H9 (cell line): ENCODE measurements at regions not wholly inside any gene's neighbourhood (a gene's known extent, or its start where the extent isn't known, plus 50 kb on each side); places are given as distances from the start of the nearest gene placed in this dataset.

Experiments
- DNase-seq: peaks from one replicate; pipeline ENCODE4 v3.0.0-alpha.2; 2017
- H2AFZ ChIP-seq: one replicate; pipeline ENCODE4 v1.6.1; 2013; ENCODE audit warnings: mild to moderate bottlenecking, low read length, control low read depth, moderate library complexity
- H2AK5ac ChIP-seq: 2 replicates; pipeline ENCODE4 v1.6.1; 2013; ENCODE audit warnings: low read length, control low read depth, mixed read lengths; ENCODE audit not compliant: insufficient read length
- H2BK120ac ChIP-seq: one replicate; pipeline ENCODE4 v1.6.1; 2013; ENCODE audit warnings: low read depth, mild to moderate bottlenecking, low read length, control low read depth, inconsistent platforms; ENCODE audit not compliant: poor library complexity, severe bottlenecking
- H2BK12ac ChIP-seq: 2 replicates; pipeline ENCODE4 v1.6.1; 2013; ENCODE audit warnings: low read length, control low read depth, mixed read lengths, low read depth; ENCODE audit not compliant: insufficient read length
- H2BK15ac ChIP-seq: 2 replicates; pipeline ENCODE4 v1.6.1; 2013; ENCODE audit warnings: low read depth, low read length, control low read depth
- H2BK20ac ChIP-seq: one replicate; pipeline ENCODE4 v1.6.1; 2013; ENCODE audit warnings: low read depth, mild to moderate bottlenecking, low read length, control low read depth, inconsistent platforms; ENCODE audit not compliant: poor library complexity, severe bottlenecking
- H2BK5ac ChIP-seq: 2 replicates; pipeline ENCODE4 v1.6.1; 2013; ENCODE audit warnings: low read length, control low read depth, mixed read lengths; ENCODE audit not compliant: insufficient read length
- H3K14ac ChIP-seq: 2 replicates; pipeline ENCODE4 v1.6.1; 2013; ENCODE audit warnings: low read length, control low read depth; ENCODE audit not compliant: insufficient read depth
- H3K18ac ChIP-seq: 2 replicates; pipeline ENCODE4 v1.6.1; 2013; ENCODE audit warnings: low read depth, mild to moderate bottlenecking, mixed read lengths, low read length, control low read depth; ENCODE audit not compliant: insufficient read length
- H3K23ac ChIP-seq: 2 replicates; pipeline ENCODE4 v1.6.1; 2013; ENCODE audit warnings: low read length, control low read depth, mixed read lengths, low read depth; ENCODE audit not compliant: insufficient read length
- H3K23me2 ChIP-seq: 2 replicates; pipeline ENCODE4 v1.6.1; 2013; ENCODE audit warnings: low read depth, mild to moderate bottlenecking, mixed read lengths, low read length, control low read depth; ENCODE audit not compliant: insufficient read length, poor library complexity, severe bottlenecking
- H3K27ac ChIP-seq: 2 replicates; pipeline ENCODE4 v1.5.1; 2013; ENCODE audit warnings: low read length, control low read depth, mixed read lengths, low read depth; ENCODE audit not compliant: insufficient read length
- H3K27me3 ChIP-seq: 2 replicates; pipeline ENCODE4 v1.6.1; 2013; ENCODE audit warnings: low read length, control low read depth, inconsistent platforms; ENCODE audit not compliant: insufficient read depth
- H3K4ac ChIP-seq: 2 replicates; pipeline ENCODE4 v1.6.1; 2013; ENCODE audit warnings: low read depth, mild to moderate bottlenecking, control low read depth, inconsistent platforms, low read length, moderate library complexity
- H3K4me1 ChIP-seq: 2 replicates; pipeline ENCODE4 v1.6.1; 2013; ENCODE audit warnings: low read length, control low read depth, inconsistent platforms; ENCODE audit not compliant: insufficient read depth
- H3K4me2 ChIP-seq: 2 replicates; pipeline ENCODE4 v1.6.1; 2013; ENCODE audit warnings: low read length, control low read depth, mixed read lengths; ENCODE audit not compliant: insufficient read length, insufficient read depth
- H3K56ac ChIP-seq: 2 replicates; pipeline ENCODE4 v1.6.1; 2013; ENCODE audit warnings: low read depth, mild to moderate bottlenecking, mixed read lengths, low read length, control low read depth; ENCODE audit not compliant: insufficient read length
- H3K79me1 ChIP-seq: 2 replicates; pipeline ENCODE4 v1.6.1; 2013; ENCODE audit warnings: low read depth, mild to moderate bottlenecking, moderate library complexity, low read length, control low read depth, inconsistent platforms; ENCODE audit not compliant: insufficient read depth, poor library complexity, severe bottlenecking
- H3K79me2 ChIP-seq: 2 replicates; pipeline ENCODE4 v1.6.1; 2013; ENCODE audit warnings: low read length, control low read depth, inconsistent platforms; ENCODE audit not compliant: insufficient read depth
- H3K9ac ChIP-seq: 2 replicates; pipeline ENCODE4 v1.6.1; 2013; ENCODE audit warnings: low read length, control low read depth, mixed read lengths; ENCODE audit not compliant: insufficient read length; ENCODE audit errors: extremely low read depth
- H3K9me3 ChIP-seq: one replicate; pipeline ENCODE4 v1.6.1; 2013; ENCODE audit warnings: low read depth, low read length, inconsistent platforms; ENCODE audit not compliant: control insufficient read depth
- H3T11ph ChIP-seq: one replicate; pipeline ENCODE4 v1.6.1; 2013; ENCODE audit warnings: mild to moderate bottlenecking, low read length, control low read depth, inconsistent platforms
- H4K20me1 ChIP-seq: one replicate; pipeline ENCODE4 v1.6.1; 2013; ENCODE audit not compliant: control insufficient read depth, insufficient read length, insufficient read depth
- H4K5ac ChIP-seq: 2 replicates; pipeline ENCODE4 v1.6.1; 2013; ENCODE audit warnings: low read depth, mild to moderate bottlenecking, mixed read lengths, low read length, control low read depth; ENCODE audit not compliant: insufficient read length
- H4K8ac ChIP-seq: replicated peaks from 2 replicates; pipeline ENCODE4 v1.6.1; 2013; ENCODE audit warnings: low read length, control low read depth, mixed read lengths, low read depth; ENCODE audit not compliant: insufficient read length
- H4K91ac ChIP-seq: 2 replicates; pipeline ENCODE4 v1.6.1; 2013; ENCODE audit warnings: low read depth, mild to moderate bottlenecking, moderate library complexity, mixed read lengths, low read length, control low read depth; ENCODE audit not compliant: insufficient read length
- H3K27ac Mint-ChIP-seq, 3 experiments: 2 replicates in 2 of 3; 3 replicates in 1 of 3; pipeline ENCODE4 v1.8.0; 2020 to 2021; ENCODE audit warnings: mixed read lengths in 3 of 3, mild to moderate bottlenecking in 1 of 3, moderate library complexity in 1 of 3
- H3K27me3 Mint-ChIP-seq: 2 replicates; pipeline ENCODE4 v1.8.0; 2021; ENCODE audit warnings: low read depth, mild to moderate bottlenecking, moderate library complexity, mixed read lengths
- H3K36me3 Mint-ChIP-seq, 3 experiments: 2 replicates in 2 of 3; 3 replicates in 1 of 3; pipeline ENCODE4 v1.8.0; 2020 to 2021; ENCODE audit warnings: low read depth in 3 of 3, mixed read lengths in 3 of 3; ENCODE audit not compliant: insufficient read depth in 1 of 3
- H3K4me1 Mint-ChIP-seq, 2 experiments: 2 replicates each; pipeline ENCODE4 v1.8.0; 2020; ENCODE audit warnings: mixed read lengths in 2 of 2
- H3K4me3 Mint-ChIP-seq, 2 experiments: 2 replicates in 1 of 2; 3 replicates in 1 of 2; pipeline ENCODE4 v1.8.0; 2020 to 2021; ENCODE audit warnings: mild to moderate bottlenecking in 2 of 2, mixed read lengths in 2 of 2, moderate library complexity in 1 of 2
- H3K9me3 Mint-ChIP-seq, 2 experiments: 2 replicates in 1 of 2; 3 replicates in 1 of 2; pipeline ENCODE4 v1.8.0; 2020; ENCODE audit warnings: mild to moderate bottlenecking in 2 of 2, mixed read lengths in 2 of 2, moderate library complexity in 1 of 2
- CTCF ChIP-seq: fragments of 200-600 bp; sonication (generic); conservative IDR thresholded peaks from 3 replicates; pipeline ENCODE4 v1.8.0; 2021; ENCODE audit warnings: antibody characterized with exemption, mild to moderate bottlenecking
- WGBS: extraction: QIAGEN DNeasy Blood & Tissue Kit; methylation state at CpG from one replicate; pipeline ENCODE4 v1.1.7; 2013; ENCODE audit warnings: missing lambda C conversion rate, low lambda C conversion rate, mixed read lengths; ENCODE audit not compliant: insufficient read length; ENCODE audit errors: extremely low coverage; 5-methylcytosine and 5-hydroxymethylcytosine counted together

GRCh38 chr6:66396549-66396948 is 689.5 kb upstream of the EYS start:
- H3K23me2 ChIP-seq, result no peaks in the 10 kb centered on the region
- Mint-ChIP-seq H3K4me1 (peaks cover 0 to 7% of the 10 kb centered on the region in 2 experiments; a peak in 1 of 4 replicates), H3K36me3 (no peaks in the 10 kb centered on the region), H3K9me3 (peaks cover 0 to 3% of the 10 kb centered on the region in 2 experiments; a peak in 3 of 5 replicates), H3K27me3 (no peaks in the 10 kb centered on the region), H3K27ac (no peak overlapping the region), H3K4me3 (no peak overlapping the region)
- H3K4me2 ChIP-seq, result no peak overlapping the region
- H3K23ac ChIP-seq, result no peak overlapping the region
- no peak overlapping the region for H2BK5ac ChIP-seq
- no peaks in the 10 kb centered on the region for H3K79me2 ChIP-seq
- no peak overlapping the region for H2BK120ac ChIP-seq
- H3K9me3 ChIP-seq, result no peaks in the 10 kb centered on the region
- H4K8ac ChIP-seq, result no peak overlapping the region
- WGBS, result no CpG with 5 or more reads among the region's 7 CpGs
- no peak for TF ChIP-seq CTCF
- H3K4me1 ChIP-seq, result no peaks in the 10 kb centered on the region
- no peak overlapping the region for H3K9ac ChIP-seq
- H2BK12ac ChIP-seq, result no peak overlapping the region
- H3K14ac ChIP-seq, result 0 out of 2 replicates have a peak overlapping the region, but pooled peaks have one; percentile 24
- DNase-seq, result no peak
- no peaks in the 10 kb centered on the region for H4K20me1 ChIP-seq
- H2AK5ac ChIP-seq, result no peak overlapping the region
- no peaks in the 10 kb centered on the region for H3K79me1 ChIP-seq
- H4K5ac ChIP-seq, result no peak overlapping the region
- H2AFZ ChIP-seq, result no peak overlapping the region
- no peak overlapping the region for H3K4ac ChIP-seq
- H3T11ph ChIP-seq, result no peak overlapping the region
- no peak overlapping the region for H3K56ac ChIP-seq
- H4K91ac ChIP-seq, result no peak overlapping the region
- no peak overlapping the region for H2BK15ac ChIP-seq
- no peaks in the 10 kb centered on the region for H3K27me3 ChIP-seq
- H3K18ac ChIP-seq, result no peak overlapping the region
- no peak overlapping the region for H3K27ac ChIP-seq
- no peak overlapping the region for H2BK20ac ChIP-seq
